NB4 (cell line): ENCODE measurements at regions not wholly inside any gene's neighbourhood (a gene's known extent, or its start where the extent isn't known, plus 50 kb on each side); places are given as distances from the start of the nearest gene placed in this dataset.

Experiments used
- POLR2A ChIP-seq: IDR thresholded peaks from 2 replicates; pipeline ENCODE4 v1.6.1; 2011; ENCODE audit warnings: mild to moderate bottlenecking; ENCODE audit not compliant: insufficient read length; ENCODE audit errors: extremely low read depth
- TF ChIP-seq, protein P1 (sequence below): IDR thresholded peaks from one replicate; pipeline ENCODE4 v1.5.1; 2012; ENCODE audit warnings: low read depth, low read length
- TF ChIP-seq, protein P2 (sequence below): IDR thresholded peaks from 2 replicates; pipeline ENCODE4 v1.6.1; 2011; ENCODE audit warnings: low read depth, low read length

DNA sequence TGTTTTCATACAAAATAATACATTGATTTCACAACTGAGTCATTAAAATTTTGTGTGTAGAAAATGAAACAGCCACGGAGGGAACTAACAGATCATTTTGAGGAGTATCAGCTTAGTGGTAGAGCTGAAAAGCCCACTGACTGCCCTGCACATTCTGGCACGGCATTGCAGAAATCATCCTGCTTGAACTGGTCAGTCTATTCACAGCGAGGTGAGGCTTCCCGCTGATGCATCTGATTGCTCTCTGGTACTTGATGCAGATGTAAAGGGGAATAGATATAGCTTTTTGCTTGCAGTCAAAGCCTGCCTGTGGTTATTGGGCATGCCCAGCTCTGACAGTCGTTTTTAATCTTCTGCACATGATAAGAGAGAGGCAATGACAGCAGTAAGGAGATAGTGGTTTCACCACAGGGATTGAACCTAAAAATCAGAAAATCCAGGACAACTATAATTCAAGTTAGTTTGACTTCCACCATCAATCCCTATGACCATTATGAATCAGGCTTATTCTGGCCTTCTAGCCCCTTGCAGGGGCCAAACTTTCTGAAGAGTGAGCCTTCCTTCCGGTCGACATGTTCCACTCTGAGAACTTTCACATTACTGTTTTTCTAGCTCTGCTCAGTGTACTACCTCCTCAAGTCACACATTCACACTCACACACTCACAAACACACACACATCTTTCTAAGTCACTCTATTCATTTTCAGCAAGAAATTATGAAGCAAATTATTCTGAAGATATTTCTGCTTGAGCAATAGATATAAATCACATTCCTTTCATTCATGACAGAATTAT is 782.8 kb upstream of the NUDT12 start:
- TF ChIP-seq, protein P1, sequence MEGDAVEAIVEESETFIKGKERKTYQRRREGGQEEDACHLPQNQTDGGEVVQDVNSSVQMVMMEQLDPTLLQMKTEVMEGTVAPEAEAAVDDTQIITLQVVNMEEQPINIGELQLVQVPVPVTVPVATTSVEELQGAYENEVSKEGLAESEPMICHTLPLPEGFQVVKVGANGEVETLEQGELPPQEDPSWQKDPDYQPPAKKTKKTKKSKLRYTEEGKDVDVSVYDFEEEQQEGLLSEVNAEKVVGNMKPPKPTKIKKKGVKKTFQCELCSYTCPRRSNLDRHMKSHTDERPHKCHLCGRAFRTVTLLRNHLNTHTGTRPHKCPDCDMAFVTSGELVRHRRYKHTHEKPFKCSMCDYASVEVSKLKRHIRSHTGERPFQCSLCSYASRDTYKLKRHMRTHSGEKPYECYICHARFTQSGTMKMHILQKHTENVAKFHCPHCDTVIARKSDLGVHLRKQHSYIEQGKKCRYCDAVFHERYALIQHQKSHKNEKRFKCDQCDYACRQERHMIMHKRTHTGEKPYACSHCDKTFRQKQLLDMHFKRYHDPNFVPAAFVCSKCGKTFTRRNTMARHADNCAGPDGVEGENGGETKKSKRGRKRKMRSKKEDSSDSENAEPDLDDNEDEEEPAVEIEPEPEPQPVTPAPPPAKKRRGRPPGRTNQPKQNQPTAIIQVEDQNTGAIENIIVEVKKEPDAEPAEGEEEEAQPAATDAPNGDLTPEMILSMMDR: no peak
- no peak for TF ChIP-seq POLR2A
- TF ChIP-seq, protein P2, sequence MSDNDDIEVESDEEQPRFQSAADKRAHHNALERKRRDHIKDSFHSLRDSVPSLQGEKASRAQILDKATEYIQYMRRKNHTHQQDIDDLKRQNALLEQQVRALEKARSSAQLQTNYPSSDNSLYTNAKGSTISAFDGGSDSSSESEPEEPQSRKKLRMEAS: no peak
